IMR-90 (cell line): ENCODE measurements at regions not wholly inside any gene's neighbourhood (a gene's known extent, or its start where the extent isn't known, plus 50 kb on each side); places are given as distances from the start of the nearest gene placed in this dataset.

ENCODE experiments used
- BHLHE40 ChIP-seq: fragments of 150-350 bp; IDR thresholded peaks from 2 replicates; pipeline ENCODE4 v1.6.1; 2016; ENCODE audit warnings: mild to moderate bottlenecking, low read depth, low read length
- CEBPB ChIP-seq: IDR thresholded peaks from 2 replicates; pipeline ENCODE4 v1.6.1; 2012; ENCODE audit warnings: low read depth, low read length, improper control_type of control experiment
- MXI1 ChIP-seq: IDR thresholded peaks from 2 replicates; pipeline ENCODE4 v1.6.1; 2012; ENCODE audit warnings: low read depth, mild to moderate bottlenecking, low read length, moderate library complexity, borderline replicate concordance
- POLR2A ChIP-seq: IDR thresholded peaks from 2 replicates; pipeline ENCODE4 v1.6.1; 2012; ENCODE audit warnings: mild to moderate bottlenecking, low read depth, low read length
- RAD21 ChIP-seq: IDR thresholded peaks from 2 replicates; pipeline ENCODE4 v1.6.1; 2012; ENCODE audit warnings: low read length, improper control_type of control experiment
- RCOR1 ChIP-seq: IDR thresholded peaks from 2 replicates; pipeline ENCODE4 v1.6.1; 2012; ENCODE audit warnings: mild to moderate bottlenecking, low read length, improper control_type of control experiment; ENCODE audit not compliant: insufficient replicate concordance
- TF ChIP-seq, protein P1 (sequence below): conservative IDR thresholded peaks from 2 replicates; pipeline ENCODE4 v1.5.1; 2012; ENCODE audit warnings: mild to moderate bottlenecking, low read depth, low read length, improper control_type of control experiment
- TF ChIP-seq, protein P2 (sequence below): fragments of 150-350 bp; IDR thresholded peaks from 2 replicates; pipeline ENCODE4 v1.6.1; 2017; ENCODE audit warnings: mild to moderate bottlenecking, antibody characterized with exemption, low read length, low read depth

DNA sequence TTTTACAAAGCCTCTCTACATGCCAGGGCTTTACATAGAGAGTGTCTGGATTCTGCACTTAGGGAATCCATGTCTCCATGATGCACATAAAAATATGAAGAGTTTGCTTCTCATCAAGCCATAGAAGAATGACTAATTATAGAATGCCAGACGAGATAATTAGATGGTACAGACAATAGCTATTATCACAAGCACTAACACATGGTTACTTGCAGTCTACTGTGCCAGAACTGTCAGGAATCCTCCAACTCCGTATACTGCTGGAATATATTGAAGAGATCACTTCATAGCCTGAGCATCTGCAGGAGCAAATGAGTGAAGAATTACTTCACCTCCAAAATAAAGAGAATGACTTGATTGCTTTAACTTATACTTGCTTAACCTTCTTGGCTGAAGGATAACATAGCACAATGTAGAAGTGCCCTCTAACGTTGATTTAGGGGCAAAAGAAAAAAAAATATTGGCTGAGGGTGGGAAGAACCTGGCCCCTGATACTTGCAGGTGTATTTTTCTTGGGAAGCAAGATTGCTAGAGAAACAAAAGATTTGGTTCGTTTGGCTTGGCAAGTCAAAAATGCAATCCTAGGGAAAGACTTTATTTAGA is 272.8 kb upstream of the FAR2 start:
- TF ChIP-seq, protein P1, sequence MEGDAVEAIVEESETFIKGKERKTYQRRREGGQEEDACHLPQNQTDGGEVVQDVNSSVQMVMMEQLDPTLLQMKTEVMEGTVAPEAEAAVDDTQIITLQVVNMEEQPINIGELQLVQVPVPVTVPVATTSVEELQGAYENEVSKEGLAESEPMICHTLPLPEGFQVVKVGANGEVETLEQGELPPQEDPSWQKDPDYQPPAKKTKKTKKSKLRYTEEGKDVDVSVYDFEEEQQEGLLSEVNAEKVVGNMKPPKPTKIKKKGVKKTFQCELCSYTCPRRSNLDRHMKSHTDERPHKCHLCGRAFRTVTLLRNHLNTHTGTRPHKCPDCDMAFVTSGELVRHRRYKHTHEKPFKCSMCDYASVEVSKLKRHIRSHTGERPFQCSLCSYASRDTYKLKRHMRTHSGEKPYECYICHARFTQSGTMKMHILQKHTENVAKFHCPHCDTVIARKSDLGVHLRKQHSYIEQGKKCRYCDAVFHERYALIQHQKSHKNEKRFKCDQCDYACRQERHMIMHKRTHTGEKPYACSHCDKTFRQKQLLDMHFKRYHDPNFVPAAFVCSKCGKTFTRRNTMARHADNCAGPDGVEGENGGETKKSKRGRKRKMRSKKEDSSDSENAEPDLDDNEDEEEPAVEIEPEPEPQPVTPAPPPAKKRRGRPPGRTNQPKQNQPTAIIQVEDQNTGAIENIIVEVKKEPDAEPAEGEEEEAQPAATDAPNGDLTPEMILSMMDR, result no peak
- TF ChIP-seq BHLHE40 (no peak), POLR2A (no peak), CEBPB (no peak), MXI1 (no peak), RAD21 (no peak), RCOR1 (no peak)
- TF ChIP-seq, protein P2, sequence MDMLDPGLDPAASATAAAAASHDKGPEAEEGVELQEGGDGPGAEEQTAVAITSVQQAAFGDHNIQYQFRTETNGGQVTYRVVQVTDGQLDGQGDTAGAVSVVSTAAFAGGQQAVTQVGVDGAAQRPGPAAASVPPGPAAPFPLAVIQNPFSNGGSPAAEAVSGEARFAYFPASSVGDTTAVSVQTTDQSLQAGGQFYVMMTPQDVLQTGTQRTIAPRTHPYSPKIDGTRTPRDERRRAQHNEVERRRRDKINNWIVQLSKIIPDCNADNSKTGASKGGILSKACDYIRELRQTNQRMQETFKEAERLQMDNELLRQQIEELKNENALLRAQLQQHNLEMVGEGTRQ, result no peak
